GM18909 (cell line): ENCODE measurements at regions not wholly inside any gene's neighbourhood (a gene's known extent, or its start where the extent isn't known, plus 50 kb on each side); places are given as distances from the start of the nearest gene placed in this dataset.

Source experiments
- ATAC-seq: cut with Tn5 transposase; IDR thresholded peaks from one replicate; pipeline ENCODE4 v1.9.1; 2021; ENCODE audit warnings: mild to moderate bottlenecking; ENCODE audit not compliant: unreplicated experiment, poor library complexity

DNA sequence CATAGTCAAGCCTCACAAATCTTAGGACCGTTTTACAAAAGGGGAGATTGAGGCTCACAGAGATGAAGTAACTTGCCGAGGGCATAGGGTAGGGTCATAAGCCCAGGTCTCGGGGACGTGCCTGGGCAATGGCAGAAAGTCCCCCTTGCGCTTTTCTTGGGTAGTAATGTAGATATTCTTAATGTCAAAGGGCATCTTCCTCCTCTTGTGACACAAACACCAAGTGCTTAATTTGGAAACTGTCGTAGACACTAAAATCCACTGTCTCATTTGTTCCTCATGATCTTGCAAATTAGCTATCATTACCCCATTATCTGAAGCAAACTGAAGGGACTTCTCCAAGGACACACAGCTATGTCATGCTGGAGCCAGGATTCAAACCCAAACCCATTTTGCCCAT is 180.8 kb downstream of the GAS1 start:
- ATAC-seq = no peak

DNA sequence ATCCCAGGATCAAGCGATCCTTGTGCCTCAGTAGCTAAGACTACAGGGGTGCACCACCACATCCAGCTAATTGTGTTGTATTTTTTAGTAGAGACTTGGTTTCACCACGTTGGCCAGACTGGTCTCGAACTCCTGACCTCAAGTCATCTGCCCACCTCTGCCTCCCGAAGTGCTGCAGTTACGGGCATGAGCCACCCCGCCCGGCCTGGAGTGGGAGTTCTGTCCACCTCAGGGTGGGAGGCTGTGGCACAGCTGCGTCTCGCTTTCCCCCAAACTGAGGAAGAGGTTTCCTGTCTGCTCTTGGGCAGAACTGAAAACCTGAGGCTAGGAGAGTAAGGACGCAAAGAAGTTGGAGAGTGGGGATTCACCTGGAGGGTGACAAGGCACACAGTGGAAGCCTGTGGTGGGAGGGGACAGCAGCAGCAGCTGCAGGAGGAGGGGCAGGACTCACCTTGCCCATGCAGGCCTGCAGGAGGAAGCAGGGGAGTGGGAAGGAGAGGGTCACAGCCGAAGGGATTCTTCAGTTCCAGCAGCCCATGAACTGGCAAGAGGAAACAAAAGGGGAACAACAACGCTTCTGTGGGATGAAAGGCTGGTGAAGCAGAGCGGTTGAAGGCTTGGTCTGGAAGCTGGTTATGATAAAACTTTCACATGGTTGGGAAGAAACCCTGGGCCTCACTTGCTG is 181.4 kb downstream of the GAS1 start:
- ATAC-seq = no peak

DNA sequence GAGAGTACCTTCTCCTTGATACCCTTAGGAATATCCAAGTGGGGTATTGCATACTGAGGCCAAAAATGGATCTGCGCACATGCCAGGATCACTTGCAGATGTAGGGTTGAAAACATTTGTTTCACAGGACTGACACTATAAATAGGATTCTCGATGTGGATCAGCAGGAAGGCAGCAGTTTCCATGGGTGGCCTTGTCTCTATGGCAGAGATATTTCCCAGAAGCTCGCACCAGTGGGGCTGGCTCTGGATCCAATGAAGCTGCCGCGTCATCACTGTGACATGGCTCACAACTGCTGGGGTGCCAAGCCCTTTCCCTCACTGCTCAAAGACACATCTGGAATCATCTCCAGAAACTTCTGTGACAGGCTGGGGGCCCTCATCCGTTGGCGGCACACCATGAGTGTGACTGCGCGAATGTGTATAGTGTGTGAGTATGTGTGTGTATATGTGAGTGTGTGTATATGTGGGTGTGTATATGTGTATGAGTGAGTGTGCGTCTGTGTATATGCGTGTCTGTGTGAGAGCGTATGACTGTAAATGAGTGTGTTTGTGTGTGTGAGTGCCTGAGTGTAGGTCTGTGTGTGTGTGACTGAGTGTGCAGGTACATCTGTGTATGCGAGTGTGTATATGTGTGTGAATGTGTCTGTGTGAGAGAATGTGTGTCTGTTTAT is 182.5 kb downstream of the GAS1 start:
- no peak for ATAC-seq

DNA sequence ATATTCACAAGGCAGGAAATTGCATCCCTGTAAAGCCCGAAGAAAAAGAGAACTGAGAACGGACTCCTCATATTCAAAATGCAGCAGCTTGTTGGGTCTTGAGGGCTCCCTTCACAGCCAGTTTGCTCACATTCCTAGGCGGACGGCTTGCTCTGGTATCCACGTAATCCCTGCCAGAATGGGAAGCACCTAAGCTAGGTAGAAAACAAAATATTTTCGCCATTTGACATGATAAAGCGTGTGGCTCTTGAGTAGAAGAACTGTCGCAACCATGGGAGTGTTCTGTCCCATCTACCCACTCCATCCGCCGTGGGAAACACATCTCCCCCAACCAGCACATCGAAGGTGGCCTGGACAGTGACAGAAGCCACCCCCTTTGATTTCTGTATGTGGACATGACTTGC is 183.1 kb downstream of the GAS1 start:
- no peak for ATAC-seq

DNA sequence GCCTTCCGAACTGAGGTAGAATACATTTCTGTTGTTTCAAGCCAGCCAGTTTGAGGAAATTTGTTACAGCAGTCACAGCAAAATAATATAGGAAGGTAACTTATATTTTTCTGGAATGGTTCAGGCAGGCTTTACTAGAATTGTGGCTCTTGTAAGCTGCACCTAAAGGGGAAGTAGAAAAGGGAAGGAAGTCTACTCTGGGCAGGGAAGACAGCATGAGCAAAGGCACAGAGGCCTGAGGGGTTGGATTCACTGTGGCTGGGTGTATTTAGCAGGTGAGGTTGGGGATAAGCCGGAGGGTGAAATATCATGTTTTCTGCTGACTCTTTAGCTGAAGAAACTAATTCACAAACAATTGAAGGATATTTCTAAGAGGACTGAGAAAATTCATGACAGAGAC is 183.5 kb downstream of the GAS1 start:
- no peak for ATAC-seq

DNA sequence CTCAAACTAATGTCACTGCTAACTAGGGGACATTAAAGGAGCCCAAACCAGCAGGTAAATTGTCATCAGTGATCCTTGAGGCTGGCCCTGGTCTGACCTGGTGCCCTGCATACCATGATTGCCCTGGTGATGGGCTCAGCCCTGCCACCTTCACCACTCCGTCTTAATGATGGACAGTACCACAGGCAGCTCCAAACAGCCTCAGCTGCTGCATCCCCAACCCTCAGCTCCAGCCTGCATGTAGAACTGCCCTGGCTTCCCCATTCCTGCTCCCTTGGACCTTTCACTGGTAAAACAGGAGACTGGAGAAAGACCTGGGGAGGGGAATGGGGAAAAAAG is 190.0 kb downstream of the GAS1 start:
- no peak for ATAC-seq

DNA sequence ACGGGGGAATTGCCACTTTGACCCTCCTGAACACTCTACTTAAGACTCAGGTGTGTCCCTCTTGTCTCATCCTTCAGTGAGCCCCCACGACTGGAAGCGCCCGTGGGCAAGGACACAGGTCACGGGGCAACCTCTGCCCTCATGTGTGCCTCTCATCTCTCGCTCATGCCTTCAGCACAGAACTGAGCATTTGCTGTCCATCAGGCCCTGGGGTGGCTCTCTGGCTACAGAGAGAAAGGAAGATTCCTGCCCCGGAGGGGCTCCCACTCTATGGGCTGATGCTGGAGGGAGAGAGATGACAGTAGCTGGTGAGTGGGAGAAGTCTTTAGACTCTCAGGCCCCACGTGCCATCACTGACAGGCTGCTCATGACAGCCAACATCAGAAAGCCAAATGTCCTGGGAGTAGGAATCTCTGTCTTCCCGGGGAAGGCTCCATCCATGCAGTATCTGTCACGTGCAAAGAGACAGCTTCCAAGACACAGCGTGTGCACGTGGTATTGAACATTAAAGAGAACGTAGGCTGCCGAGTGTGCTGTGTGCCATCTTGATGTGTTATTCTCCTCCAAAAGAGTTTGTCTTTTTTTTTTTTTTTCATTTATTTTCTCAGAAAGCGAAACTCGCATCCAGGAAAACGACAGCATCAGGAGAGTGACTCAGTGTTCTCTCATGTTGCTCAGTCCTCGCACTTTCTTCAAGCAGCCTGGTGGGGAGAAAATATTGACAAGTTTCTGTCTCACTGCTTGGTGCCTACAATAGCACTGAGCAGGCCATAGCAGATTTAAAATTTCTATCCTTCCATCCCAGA is 190.5 kb downstream of the GAS1 start:
- no peak for ATAC-seq

DNA sequence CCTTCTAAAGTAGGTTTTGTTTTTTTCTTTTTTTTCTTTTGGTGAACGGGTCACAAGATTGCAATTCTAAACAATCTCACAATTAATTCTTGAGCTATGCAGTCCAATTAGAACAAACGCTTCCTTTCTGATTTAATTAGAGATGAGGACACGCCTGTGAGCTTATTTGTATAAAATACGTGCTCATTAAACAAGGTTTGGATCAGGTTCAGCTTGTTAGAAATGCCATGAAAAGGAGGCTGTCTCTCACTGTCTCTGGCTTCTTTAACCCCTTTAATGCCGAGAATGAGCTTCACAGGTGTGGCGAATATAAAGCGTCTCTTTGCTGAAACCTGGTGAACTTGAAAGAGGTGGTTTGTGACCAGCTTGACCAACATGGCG is 191.8 kb downstream of the GAS1 start:
- no peak for ATAC-seq

DNA sequence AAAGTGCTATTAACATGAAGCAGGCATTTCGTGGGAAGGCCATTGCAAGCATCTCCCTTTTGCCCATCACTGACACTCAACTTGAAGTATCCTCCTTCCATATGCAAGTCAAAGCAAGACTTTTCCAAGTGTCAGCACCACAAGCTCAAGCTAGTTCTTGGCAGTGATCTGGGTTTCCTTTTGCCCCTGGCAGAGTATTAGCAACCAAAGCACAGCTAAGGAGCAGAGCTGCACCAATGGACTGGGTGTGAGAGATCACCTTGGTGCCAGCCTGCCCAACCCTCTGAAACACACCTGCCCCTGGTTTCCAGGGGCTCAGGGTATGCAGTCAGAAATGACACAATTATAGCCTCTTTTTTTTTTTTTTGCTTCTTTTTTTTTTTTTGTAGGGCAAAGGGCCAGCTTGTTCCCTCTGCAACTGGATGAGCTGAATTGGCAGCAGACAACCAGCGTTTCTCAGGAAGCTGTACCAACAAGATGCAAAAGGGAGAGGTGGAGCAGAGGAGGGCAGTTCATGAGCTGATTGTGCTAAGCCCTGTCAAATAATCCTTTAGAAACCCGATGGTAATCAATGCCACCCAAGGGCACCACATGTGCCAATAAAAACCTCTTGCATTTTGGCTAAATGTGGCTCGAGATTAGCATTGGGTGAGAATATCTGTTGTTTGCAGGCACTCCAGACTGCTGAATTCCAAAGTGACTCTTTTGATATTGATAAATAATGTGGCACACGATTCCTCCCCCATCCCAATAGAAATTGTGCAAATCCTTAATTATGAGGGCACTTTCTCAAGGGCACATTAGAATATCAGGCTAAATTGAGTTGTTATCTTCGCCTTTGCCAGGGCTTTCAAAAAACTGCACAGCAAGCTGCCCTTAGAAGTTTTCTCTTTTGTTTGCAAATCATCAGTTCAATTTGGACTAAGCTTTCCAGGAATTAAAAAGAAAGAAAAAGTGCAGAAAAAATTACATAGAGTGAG is 192.4 kb downstream of the GAS1 start:
- ATAC-seq = no peak

DNA sequence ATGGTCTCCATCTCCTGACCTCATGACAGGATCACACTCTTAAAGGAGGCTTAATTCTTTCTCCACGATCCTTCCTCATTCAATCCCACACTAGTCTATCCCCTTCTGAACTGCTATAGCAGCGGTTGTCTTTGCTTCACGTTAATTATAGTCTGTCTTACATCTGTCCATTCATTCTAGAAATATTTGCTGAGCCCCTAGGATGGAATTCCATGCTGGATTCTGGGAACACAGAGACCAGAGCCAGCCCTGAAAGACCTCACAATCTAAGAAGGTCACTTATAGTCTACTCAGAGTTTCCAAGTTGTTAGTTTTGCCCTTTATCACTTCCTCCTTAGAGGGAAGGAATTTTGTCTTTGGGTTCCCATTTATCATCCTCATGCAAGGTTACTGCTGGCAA is 193.5 kb downstream of the GAS1 start:
- ATAC-seq = no peak

DNA sequence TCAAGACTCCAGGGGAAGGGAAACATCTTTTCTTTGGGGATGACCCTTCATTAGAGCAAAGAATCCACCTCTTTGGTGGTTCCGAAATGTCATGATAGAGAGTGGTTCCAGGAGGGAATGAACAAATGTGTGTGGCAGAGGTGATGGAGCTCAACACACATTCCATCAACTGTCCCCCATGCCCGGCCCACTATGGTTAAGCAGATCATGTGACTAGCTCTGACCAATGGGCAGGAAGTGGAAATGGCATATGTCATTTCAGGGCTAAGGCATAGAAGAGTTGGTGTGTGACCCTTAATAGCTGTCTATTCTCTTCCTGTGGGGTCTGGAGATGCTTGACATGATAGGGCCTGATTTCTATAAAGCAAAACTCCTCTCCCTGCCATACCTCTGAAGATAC is 194.6 kb downstream of the GAS1 start:
- no peak for ATAC-seq

DNA sequence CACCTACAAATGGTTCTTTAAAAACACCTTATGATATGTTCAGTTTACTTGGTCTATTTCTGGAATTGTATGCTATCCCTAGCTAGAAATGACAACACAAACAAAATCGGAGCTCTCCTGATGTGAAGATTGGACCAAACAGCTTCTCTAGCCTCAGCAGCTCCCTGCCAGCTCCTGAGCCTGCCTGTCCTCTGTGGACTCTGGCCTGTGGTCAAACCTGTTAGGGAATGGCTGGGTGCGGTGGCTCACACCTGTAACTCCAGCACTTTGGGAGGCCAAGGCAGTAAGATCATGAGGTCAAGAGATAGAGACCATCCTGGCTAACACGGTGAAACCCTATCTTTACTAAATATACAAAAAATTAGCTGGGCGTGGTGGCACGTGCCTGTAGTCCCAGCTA is 195.3 kb downstream of the GAS1 start:
- ATAC-seq = no peak

DNA sequence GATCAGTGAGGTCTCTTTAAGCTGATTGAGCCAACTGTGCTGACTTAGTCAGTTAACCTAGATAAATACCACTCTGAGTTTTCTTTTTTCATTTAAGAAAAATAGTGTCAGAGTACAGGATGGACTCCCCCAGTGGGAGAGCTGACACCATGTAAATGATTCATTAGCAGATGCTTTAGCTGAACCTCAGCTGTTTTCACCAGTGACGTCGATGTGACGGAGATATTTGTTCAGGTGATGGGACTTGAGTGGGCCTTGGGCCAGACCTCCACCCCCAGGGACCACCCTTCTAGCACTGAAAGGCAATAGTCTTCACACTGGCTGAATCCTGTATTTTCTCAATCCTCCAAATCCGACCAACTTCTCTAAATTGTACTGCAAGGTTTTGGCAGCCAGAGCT is 196.1 kb downstream of the GAS1 start:
- no peak for ATAC-seq

DNA sequence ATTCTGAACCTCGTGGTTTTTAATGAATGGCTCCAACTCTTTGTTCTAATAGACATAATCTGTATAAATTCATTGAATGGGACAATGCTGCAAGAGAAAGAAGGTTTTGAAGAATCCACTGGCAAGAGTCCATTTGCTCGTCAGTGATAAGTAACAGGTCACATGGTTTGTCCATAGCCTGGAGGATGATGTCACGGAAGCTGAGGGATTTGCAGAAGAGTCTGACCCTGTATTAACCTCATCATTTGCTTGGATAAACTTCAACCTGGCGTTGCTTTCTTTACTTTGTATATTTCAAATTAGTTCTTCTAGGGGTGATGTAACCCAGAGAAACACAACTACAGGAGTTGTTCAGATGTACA is 197.4 kb downstream of the GAS1 start:
- ATAC-seq = no peak

DNA sequence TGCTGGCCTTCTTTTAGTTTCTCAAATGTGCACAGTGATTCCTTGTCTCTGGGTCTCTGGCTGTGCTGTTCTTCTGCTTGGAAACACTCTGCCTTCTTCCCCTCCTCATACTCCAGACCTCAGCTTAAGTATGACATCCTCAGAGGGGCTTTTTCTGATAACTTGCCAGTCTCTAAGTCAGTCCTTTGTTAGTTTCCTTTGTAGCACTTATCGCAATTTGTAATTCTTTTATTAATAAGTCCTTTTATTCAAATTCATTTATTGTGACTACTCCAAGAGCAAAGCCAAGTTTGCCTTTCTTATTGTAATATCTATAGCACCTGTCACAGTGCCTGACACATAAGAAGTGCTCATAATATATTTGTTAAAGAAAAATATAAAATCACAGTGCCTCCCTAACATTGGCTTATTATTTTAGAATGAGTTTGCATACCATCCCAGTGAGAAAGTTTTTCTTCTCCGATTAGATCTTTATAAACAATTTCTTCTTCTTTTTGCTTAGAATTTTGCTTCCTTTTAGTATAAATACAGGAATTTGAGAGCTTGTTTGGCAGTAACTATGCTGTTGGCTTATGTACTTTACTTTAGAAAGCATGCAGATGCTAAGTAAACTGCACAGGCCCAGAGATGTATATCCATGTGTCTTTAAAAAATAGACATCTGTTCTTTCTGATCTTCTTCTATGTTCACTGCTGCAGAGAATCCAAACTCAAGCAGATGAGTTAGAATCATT is 198.0 kb downstream of the GAS1 start:
- ATAC-seq = no peak

DNA sequence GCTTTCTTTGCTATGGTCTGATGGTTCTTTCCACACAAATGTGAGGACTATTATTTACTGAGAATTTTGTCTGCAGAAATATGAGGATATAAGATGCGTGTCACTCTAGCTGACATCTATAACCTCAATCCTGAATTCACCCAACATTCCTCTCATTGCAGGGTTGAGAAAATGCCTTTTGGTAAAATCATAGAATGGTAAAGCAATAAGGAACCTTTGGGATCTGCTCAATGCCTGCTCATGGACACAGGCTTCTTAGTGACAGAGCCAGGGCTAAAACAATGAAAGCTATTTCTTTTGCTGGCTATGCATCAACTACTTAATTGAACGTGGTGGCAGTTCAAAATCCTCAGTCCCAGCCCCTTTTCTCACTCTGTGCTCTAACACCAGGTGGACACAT is 199.6 kb downstream of the GAS1 start:
- ATAC-seq = no peak

DNA sequence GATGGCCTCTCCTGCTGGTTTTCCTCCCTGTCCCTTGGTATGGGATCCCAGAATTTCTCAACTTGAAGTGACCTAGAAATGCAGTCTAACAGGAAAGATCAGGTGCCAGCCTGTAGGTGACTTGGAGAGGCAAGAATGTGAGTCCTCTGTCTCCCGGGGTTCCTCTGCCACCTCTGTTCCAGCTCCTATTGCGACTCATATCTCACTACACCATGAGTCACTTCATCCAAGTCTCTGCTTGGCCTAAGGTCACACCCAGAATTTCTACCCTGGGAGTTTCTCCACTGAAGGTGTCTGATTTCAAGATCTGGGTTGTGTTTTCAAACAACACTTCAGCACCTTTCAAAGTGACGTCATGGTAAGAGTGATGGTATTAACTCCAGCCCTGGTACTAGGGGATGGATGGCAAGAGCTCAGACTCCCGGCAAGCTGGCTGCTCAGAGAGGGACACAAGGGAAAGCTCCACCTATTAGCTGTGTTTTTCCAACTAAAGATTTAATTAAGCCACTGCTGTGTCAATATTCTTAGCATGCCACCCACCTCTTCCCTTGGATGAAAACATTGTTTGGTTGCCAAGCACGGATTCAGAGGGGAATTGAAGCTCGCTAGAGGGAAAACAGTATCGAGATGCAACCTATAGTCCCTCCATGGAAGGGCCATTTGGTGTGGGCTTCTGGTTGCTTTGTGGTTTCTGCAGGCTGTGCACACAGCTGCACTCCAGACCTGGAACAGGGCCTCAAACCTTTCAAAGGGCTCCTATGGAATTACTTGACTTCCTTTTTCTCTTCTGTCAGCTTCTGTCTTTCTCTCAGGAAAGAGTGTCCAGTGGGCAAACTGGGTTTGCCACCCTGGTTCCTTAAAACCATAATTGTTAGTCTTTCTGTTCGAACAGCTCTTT is 205.7 kb downstream of the GAS1 start:
- no peak for ATAC-seq

DNA sequence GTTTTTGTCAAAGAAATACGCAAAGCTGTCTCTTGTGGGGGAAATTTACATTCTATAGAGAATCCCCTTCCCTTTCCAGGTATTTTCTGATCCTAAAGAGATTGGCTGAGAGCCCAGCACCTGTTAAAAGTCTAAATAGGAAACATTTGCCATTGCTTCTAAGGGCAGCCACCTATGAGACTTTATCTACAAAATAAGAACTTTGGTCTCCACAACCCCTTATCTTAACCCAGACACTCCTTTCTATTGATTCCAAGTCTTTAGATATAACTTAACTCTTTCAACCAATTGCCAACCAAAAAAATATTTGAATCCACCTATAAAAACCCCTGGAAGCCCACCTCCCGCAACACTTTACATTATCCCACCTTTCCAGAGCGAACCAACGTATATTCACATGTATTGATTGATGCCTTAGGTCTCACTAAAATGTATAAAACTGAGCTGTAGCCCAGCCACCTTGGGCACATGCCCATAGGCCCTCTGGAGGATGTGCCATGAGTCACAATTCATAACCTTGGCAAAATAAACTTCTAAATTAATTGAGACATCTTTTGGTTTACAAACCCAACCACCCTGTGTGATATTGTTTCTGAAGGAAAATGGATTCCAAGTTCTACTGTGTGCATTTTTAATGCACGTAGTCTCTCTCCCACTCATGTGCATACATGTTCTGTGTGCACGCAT is 211.4 kb downstream of the GAS1 start:
- ATAC-seq = no peak
